HEK293 (cell line): ENCODE measurements at regions not wholly inside any gene's neighbourhood (a gene's known extent, or its start where the extent isn't known, plus 50 kb on each side); places are given as distances from the start of the nearest gene placed in this dataset.

Experiments used
- CTCF ChIA-PET: fragments of 350-600 bp; formaldehyde crosslinking; extraction: SDS; loops from one replicate; lab custom pipeline; 2021; ENCODE audit warnings: antibody characterized with exemption; lab: Yijun Ruan, JAX
- POLR2A ChIA-PET: fragments of 300-600 bp; formaldehyde crosslinking; extraction: SDS; loops from one replicate; lab custom pipeline; 2020; ENCODE audit warnings: antibody characterized with exemption, inconsistent platforms; lab: Yijun Ruan, JAX
- H3K27ac ChIP-seq: fragments of 200-500 bp; sonication (Bioruptor generic); 2 replicates; pipeline ENCODE4 v1.5.1; 2014; ENCODE audit warnings: low read depth, low read length, control low read depth, inconsistent platforms; ENCODE audit errors: extremely low read depth
- H3K36me3 ChIP-seq, 2 experiments: fragments of 200-500 bp in 1 of 2; sonication (Bioruptor generic) in 1 of 2; 1 replicate in 1 of 2; 2 replicates in 1 of 2; pipeline ENCODE4 v1.5.1; 2014 to 2017; ENCODE audit warnings: inconsistent platforms in 2 of 2, low read length in 2 of 2; ENCODE audit not compliant: control insufficient read depth in 2 of 2, insufficient read depth in 1 of 2
- H3K4me1 ChIP-seq: fragments of 200-500 bp; sonication (Bioruptor generic); 2 replicates; pipeline ENCODE4 v1.5.1; 2014; ENCODE audit warnings: mild to moderate bottlenecking, low read length, inconsistent platforms; ENCODE audit not compliant: control insufficient read depth, insufficient read depth
- H3K4me3 ChIP-seq: 2 replicates; pipeline ENCODE4 v1.5.1; 2011; ENCODE audit warnings: low read depth, mild to moderate bottlenecking, control low read depth, low read length, moderate library complexity
- H3K9me3 ChIP-seq: fragments of 200-500 bp; sonication (Bioruptor generic); 2 replicates; pipeline ENCODE4 v1.5.1; 2014; ENCODE audit warnings: low read depth, low read length, inconsistent platforms; ENCODE audit not compliant: control insufficient read depth, insufficient read depth
- HOXA7 ChIP-seq: sonication (generic); formaldehyde crosslinking; IDR thresholded peaks from 2 replicates; pipeline ENCODE4 v1.8.1; 2022; ENCODE audit warnings: missing genetic modification reagents, borderline replicate concordance
- HOXC10 ChIP-seq: sonication (generic); formaldehyde crosslinking; IDR thresholded peaks from 2 replicates; pipeline ENCODE4 v1.8.1; 2023; ENCODE audit warnings: mild to moderate bottlenecking, missing genetic modification reagents
- IKZF3 ChIP-seq: fragments of 450-650 bp; IDR thresholded peaks from 2 replicates; pipeline ENCODE4 v1.5.0; 2018; ENCODE audit warnings: missing biosample characterization, mild to moderate bottlenecking, missing genetic modification characterization, moderate library complexity
- KLF8 ChIP-seq: fragments of 450-650 bp; formaldehyde crosslinking; IDR thresholded peaks from 2 replicates; pipeline ENCODE4 v1.5.1; 2016; ENCODE audit warnings: missing biosample characterization, missing genetic modification characterization
- OSR2 ChIP-seq: fragments of 450-650 bp; formaldehyde crosslinking; IDR thresholded peaks from 2 replicates; pipeline ENCODE4 v1.5.1; 2016; ENCODE audit warnings: missing biosample characterization, missing genetic modification characterization
- SP2 ChIP-seq: fragments of 450-650 bp; formaldehyde crosslinking; IDR thresholded peaks from 2 replicates; pipeline ENCODE4 v1.5.1; 2016; ENCODE audit warnings: missing biosample characterization, missing genetic modification characterization
- ZNF10 ChIP-seq: fragments of 450-650 bp; formaldehyde crosslinking; IDR thresholded peaks from 2 replicates; pipeline ENCODE4 v1.5.1; 2017; ENCODE audit warnings: missing biosample characterization, missing genetic modification characterization
- ZNF133 ChIP-seq: fragments of 450-650 bp; formaldehyde crosslinking; IDR thresholded peaks from 2 replicates; pipeline ENCODE4 v1.5.1; 2016; ENCODE audit warnings: missing biosample characterization, missing genetic modification characterization
- ZNF16 ChIP-seq: fragments of 450-650 bp; formaldehyde crosslinking; IDR thresholded peaks from 2 replicates; pipeline ENCODE4 v1.5.1; 2016; ENCODE audit warnings: low read depth, missing biosample characterization, missing genetic modification characterization
- ZNF510 ChIP-seq: fragments of 450-650 bp; formaldehyde crosslinking; IDR thresholded peaks from 2 replicates; pipeline ENCODE4 v1.5.1; 2018; ENCODE audit warnings: mild to moderate bottlenecking, missing genetic modification characterization, missing biosample characterization; ENCODE audit not compliant: insufficient replicate concordance
- ZNF530 ChIP-seq: fragments of 450-650 bp; formaldehyde crosslinking; IDR thresholded peaks from 2 replicates; pipeline ENCODE4 v1.5.1; 2016; ENCODE audit warnings: low read depth, missing biosample characterization, missing genetic modification characterization
- ZNF549 ChIP-seq: fragments of 450-650 bp; IDR thresholded peaks from 2 replicates; pipeline ENCODE4 v1.5.1; 2018; ENCODE audit warnings: missing biosample characterization, missing genetic modification characterization, mild to moderate bottlenecking, inconsistent platforms, moderate library complexity
- ZNF560 ChIP-seq: fragments of 450-650 bp; formaldehyde crosslinking; IDR thresholded peaks from 2 replicates; pipeline ENCODE4 v1.5.1; 2017; ENCODE audit warnings: missing biosample characterization, missing genetic modification characterization, borderline replicate concordance
- ZNF596 ChIP-seq: fragments of 450-650 bp; IDR thresholded peaks from 2 replicates; pipeline ENCODE4 v1.5.0; 2018; ENCODE audit warnings: missing biosample characterization, mild to moderate bottlenecking, missing genetic modification characterization, moderate library complexity
- ZNF600 ChIP-seq: fragments of 450-650 bp; formaldehyde crosslinking; IDR thresholded peaks from 2 replicates; pipeline ENCODE4 v1.5.1; 2016; ENCODE audit warnings: missing biosample characterization, missing genetic modification characterization
- ZNF610 ChIP-seq: fragments of 450-650 bp; formaldehyde crosslinking; IDR thresholded peaks from 2 replicates; pipeline ENCODE4 v1.5.1; 2016; ENCODE audit warnings: missing biosample characterization, missing genetic modification characterization, borderline replicate concordance
- ZNF660 ChIP-seq: fragments of 450-650 bp; IDR thresholded peaks from 2 replicates; pipeline ENCODE4 v1.5.1; 2018; ENCODE audit warnings: missing biosample characterization, mild to moderate bottlenecking, missing genetic modification characterization
- ZNF677 ChIP-seq: fragments of 450-650 bp; IDR thresholded peaks from 2 replicates; pipeline ENCODE4 v1.5.0; 2018; ENCODE audit warnings: missing biosample characterization, mild to moderate bottlenecking, missing genetic modification characterization, moderate library complexity
- ZNF792 ChIP-seq: fragments of 450-650 bp; formaldehyde crosslinking; IDR thresholded peaks from 2 replicates; pipeline ENCODE4 v1.5.1; 2016; ENCODE audit warnings: missing biosample characterization, missing genetic modification characterization
- TF ChIP-seq, protein P1 (sequence below): fragments of 450-650 bp; formaldehyde crosslinking; IDR thresholded peaks from 2 replicates; pipeline ENCODE4 v1.5.1; 2016; ENCODE audit warnings: missing biosample characterization, missing genetic modification characterization
- TF ChIP-seq, protein P2 (sequence below): fragments of 450-650 bp; formaldehyde crosslinking; IDR thresholded peaks from 2 replicates; pipeline ENCODE4 v1.5.1; 2017; ENCODE audit warnings: missing biosample characterization, missing genetic modification characterization
- TF ChIP-seq, protein P3 (sequence below): IDR thresholded peaks from 2 replicates; pipeline ENCODE4 v1.6.1; 2011; ENCODE audit warnings: mild to moderate bottlenecking, low read depth, low read length, borderline replicate concordance

DNA sequence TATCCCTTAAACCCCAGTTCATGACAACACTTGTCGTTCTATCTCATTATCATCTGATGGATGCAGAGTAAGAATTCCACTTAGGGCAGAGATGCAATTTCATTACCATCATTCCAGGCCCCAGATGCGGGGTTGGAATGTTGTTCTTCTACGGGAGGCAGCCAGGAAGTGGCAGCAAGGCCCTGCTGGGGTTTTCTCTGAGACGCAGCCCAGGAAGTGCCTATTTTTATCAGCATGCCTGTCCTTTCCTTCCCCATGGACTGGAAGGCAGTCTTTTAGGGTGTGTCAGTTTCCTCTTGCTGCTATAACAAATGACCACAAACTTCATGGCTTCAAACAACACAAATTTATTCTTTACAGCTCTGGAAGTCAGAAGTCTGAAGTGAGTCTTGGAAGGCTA is 246.6 kb upstream of the DYNLRB2 start:
- CTCF ChIA-PET = no interaction called here
- POLR2A ChIA-PET = no interaction called here
- Histone ChIP-seq H3K4me1 (no peaks in the 10 kb centered on the region), H3K9me3 (no peaks in the 10 kb centered on the region), H3K36me3 (no peaks in the 10 kb centered on the region), H3K4me3 (no peak overlapping the region), H3K27ac (no peak overlapping the region)
- TF ChIP-seq ZNF530 (no peak), ZNF510 (tag by site-specific recombination) (no peak), ZNF600 (tag by site-specific recombination) (no peak), HOXA7 (CRISPR knock-in tag) (no peak), ZNF610 (tag by site-specific recombination) (no peak), ZNF16 (tag by site-specific recombination) (no peak), ZNF660 (tag by site-specific recombination) (no peak), ZNF792 (no peak), HOXC10 (no peak), ZNF10 (no peak), ZNF596 (tag by site-specific recombination) (no peak), ZNF549 (tag by site-specific recombination) (no peak), ZNF560 (tag by site-specific recombination) (no peak), KLF8 (tag by site-specific recombination) (no peak)
- TF ChIP-seq, protein P1, sequence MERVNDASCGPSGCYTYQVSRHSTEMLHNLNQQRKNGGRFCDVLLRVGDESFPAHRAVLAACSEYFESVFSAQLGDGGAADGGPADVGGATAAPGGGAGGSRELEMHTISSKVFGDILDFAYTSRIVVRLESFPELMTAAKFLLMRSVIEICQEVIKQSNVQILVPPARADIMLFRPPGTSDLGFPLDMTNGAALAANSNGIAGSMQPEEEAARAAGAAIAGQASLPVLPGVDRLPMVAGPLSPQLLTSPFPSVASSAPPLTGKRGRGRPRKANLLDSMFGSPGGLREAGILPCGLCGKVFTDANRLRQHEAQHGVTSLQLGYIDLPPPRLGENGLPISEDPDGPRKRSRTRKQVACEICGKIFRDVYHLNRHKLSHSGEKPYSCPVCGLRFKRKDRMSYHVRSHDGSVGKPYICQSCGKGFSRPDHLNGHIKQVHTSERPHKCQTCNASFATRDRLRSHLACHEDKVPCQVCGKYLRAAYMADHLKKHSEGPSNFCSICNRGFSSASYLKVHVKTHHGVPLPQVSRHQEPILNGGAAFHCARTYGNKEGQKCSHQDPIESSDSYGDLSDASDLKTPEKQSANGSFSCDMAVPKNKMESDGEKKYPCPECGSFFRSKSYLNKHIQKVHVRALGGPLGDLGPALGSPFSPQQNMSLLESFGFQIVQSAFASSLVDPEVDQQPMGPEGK (tag by site-specific recombination) = no peak
- TF ChIP-seq, protein P2, sequence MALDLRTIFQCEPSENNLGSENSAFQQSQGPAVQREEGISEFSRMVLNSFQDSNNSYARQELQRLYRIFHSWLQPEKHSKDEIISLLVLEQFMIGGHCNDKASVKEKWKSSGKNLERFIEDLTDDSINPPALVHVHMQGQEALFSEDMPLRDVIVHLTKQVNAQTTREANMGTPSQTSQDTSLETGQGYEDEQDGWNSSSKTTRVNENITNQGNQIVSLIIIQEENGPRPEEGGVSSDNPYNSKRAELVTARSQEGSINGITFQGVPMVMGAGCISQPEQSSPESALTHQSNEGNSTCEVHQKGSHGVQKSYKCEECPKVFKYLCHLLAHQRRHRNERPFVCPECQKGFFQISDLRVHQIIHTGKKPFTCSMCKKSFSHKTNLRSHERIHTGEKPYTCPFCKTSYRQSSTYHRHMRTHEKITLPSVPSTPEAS = no peak

DNA sequence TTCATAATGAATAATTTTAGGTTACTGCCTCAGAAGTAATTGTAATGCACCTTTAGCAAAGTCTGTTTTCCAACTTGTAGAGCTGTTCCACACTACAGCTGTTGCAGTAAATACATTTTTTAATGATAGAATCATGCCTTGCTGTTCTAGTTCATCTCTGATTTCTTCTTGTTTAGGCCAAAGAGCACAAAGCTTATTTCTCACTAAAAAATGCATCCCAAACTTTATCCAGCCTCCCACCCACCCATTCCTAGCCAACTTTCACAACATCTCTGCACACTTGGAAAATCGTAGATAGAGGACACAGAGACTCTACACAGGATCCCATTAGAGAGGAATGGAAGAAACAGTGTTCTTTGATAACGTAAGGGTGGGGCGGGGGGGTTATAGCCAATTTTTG is 252.2 kb upstream of the DYNLRB2 start:
- Histone ChIP-seq H3K36me3 (no peaks in the 10 kb centered on the region), H3K4me3 (no peak overlapping the region), H3K9me3 (no peaks in the 10 kb centered on the region), H3K27ac (no peak overlapping the region), H3K4me1 (no peaks in the 10 kb centered on the region)
- ChIA-PET POLR2A (no interaction called here), CTCF (interaction anchor here (0.6 kb wide), 1 partner anchor 283 kb away, joined by 3 read pairs; no protein-coding TSS in a partner anchor)
- no peak for TF ChIP-seq IKZF3 (tag by site-specific recombination)
- TF ChIP-seq, protein P3, sequence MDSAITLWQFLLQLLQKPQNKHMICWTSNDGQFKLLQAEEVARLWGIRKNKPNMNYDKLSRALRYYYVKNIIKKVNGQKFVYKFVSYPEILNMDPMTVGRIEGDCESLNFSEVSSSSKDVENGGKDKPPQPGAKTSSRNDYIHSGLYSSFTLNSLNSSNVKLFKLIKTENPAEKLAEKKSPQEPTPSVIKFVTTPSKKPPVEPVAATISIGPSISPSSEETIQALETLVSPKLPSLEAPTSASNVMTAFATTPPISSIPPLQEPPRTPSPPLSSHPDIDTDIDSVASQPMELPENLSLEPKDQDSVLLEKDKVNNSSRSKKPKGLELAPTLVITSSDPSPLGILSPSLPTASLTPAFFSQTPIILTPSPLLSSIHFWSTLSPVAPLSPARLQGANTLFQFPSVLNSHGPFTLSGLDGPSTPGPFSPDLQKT = no peak
- no peak for TF ChIP-seq SP2 (tag by site-specific recombination)
- TF ChIP-seq ZNF133 (tag by site-specific recombination) = no peak
- TF ChIP-seq ZNF677 (tag by site-specific recombination) = no peak
- no peak for TF ChIP-seq OSR2 (tag by site-specific recombination)
